ENCODE measurements at regions not wholly inside any gene's neighbourhood (a gene's known extent, or its start where the extent isn't known, plus 50 kb on each side); places are given as distances from the start of the nearest gene placed in this dataset.

GRCh38 chr2:5453220-5454050, 238.7 kb upstream of the SOX11 start:
- DNase-seq (ENCODE audit: missing footprints): peak; percentile 64

GRCh38 chr2:5454051-5454390, 238.2 kb upstream of the SOX11 start:
- DNase-seq (ENCODE audit: missing footprints) (no peak), ATAC-seq (no peak)
- intact Hi-C loops (cut with DNase I): no loop called here

More at GRCh38 chr2:5453220-5454050, 238.7 kb upstream of the SOX11 start:
- intact Hi-C loops (cut with DNase I): no loop called here
- no peak for ATAC-seq

- ATAC-seq: no peak
- intact Hi-C loops (cut with DNase I): no loop called here
Measured at GRCh38 chr2:5459041-5459440, 233.1 kb upstream of the SOX11 start.

GRCh38 chr2:5464657-5465056, 227.5 kb upstream of the SOX11 start:
- DNase-seq (ENCODE audit: missing footprints) (no peak), ATAC-seq (no peak)
- intact Hi-C loops (cut with DNase I): no loop called here

More at GRCh38 chr2:5459041-5459440, 233.1 kb upstream of the SOX11 start:
- no peak for DNase-seq (ENCODE audit: missing footprints)

GRCh38 chr2:5465859-5466258, 226.3 kb upstream of the SOX11 start:
- ATAC-seq: no peak
- DNase-seq (ENCODE audit: missing footprints): no peak
- intact Hi-C loops (cut with DNase I): no loop called here

- DNase-seq (ENCODE audit: missing footprints) (no peak), ATAC-seq (no peak)
- intact Hi-C loops (cut with DNase I): no loop called here
Measured at GRCh38 chr2:5467178-5467905, 224.8 kb upstream of the SOX11 start.

- no peak for DNase-seq (ENCODE audit: missing footprints)
- intact Hi-C loops (cut with DNase I): no loop called here
- ATAC-seq: no peak
Measured at GRCh38 chr2:5472673-5473072, 219.5 kb upstream of the SOX11 start.

GRCh38 chr2:5473635-5474034, 218.5 kb upstream of the SOX11 start:
- intact Hi-C loops (cut with DNase I): no loop called here
- DNase-seq (ENCODE audit: missing footprints) (no peak), ATAC-seq (no peak)

- no peak for DNase-seq (ENCODE audit: missing footprints)
- intact Hi-C loops (cut with DNase I): no loop called here
Measured at GRCh38 chr2:5474716-5475115, 217.5 kb upstream of the SOX11 start.

GRCh38 chr2:5479265-5479928, 212.8 kb upstream of the SOX11 start:
- no peak for ATAC-seq
- DNase-seq (ENCODE audit: missing footprints): no peak

More at GRCh38 chr2:5474716-5475115, 217.5 kb upstream of the SOX11 start:
- no peak for ATAC-seq

GRCh38 chr2:5482929-5483331, 209.3 kb upstream of the SOX11 start:
- ATAC-seq: no peak
- no peak for DNase-seq (ENCODE audit: missing footprints)

More at GRCh38 chr2:5479265-5479928, 212.8 kb upstream of the SOX11 start:
- intact Hi-C loops (cut with DNase I): no loop called here

GRCh38 chr2:5484868-5485267, 207.3 kb upstream of the SOX11 start:
- ATAC-seq (no peak), DNase-seq (ENCODE audit: missing footprints) (no peak)
- intact Hi-C loops (cut with DNase I): no loop called here

More at GRCh38 chr2:5482929-5483331, 209.3 kb upstream of the SOX11 start:
- intact Hi-C loops (cut with DNase I): no loop called here

GRCh38 chr2:5491523-5491922, 200.7 kb upstream of the SOX11 start:
- ATAC-seq (no peak), DNase-seq (ENCODE audit: missing footprints) (no peak)
- intact Hi-C loops (cut with DNase I): no loop called here

GRCh38 chr2:5493256-5493655, 198.9 kb upstream of the SOX11 start:
- intact Hi-C loops (cut with DNase I): no loop called here
- no peak for DNase-seq (ENCODE audit: missing footprints)
- no peak for ATAC-seq

- ATAC-seq: no peak
- DNase-seq (ENCODE audit: missing footprints): no peak
- intact Hi-C loops (cut with DNase I): no loop called here
Measured at GRCh38 chr2:5494212-5494611, 198.0 kb upstream of the SOX11 start.

- intact Hi-C loops (cut with DNase I): no loop called here
- ATAC-seq (no peak), DNase-seq (ENCODE audit: missing footprints) (no peak)
Measured at GRCh38 chr2:5495586-5495985, 196.6 kb upstream of the SOX11 start.

GRCh38 chr2:5497874-5498273, 194.3 kb upstream of the SOX11 start:
- intact Hi-C loops (cut with DNase I): no loop called here
- no peak for ATAC-seq
- no peak for DNase-seq (ENCODE audit: missing footprints)

GRCh38 chr2:5501807-5502206, 190.4 kb upstream of the SOX11 start:
- no peak for DNase-seq (ENCODE audit: missing footprints)
- intact Hi-C loops (cut with DNase I): no loop called here
- no peak for ATAC-seq

GRCh38 chr2:5502385-5502784, 189.8 kb upstream of the SOX11 start:
- intact Hi-C loops (cut with DNase I): no loop called here
- ATAC-seq (no peak), DNase-seq (ENCODE audit: missing footprints) (no peak)

- ATAC-seq: no peak
- intact Hi-C loops (cut with DNase I): no loop called here
- no peak for DNase-seq (ENCODE audit: missing footprints)
Measured at GRCh38 chr2:5504756-5505155, 187.4 kb upstream of the SOX11 start.
